ENCODE measurements at regions not wholly inside any gene's neighbourhood (a gene's known extent, or its start where the extent isn't known, plus 50 kb on each side); places are given as distances from the start of the nearest gene placed in this dataset.
"Not testable (repeated sequence)": the region's sequence is repeated elsewhere in the genome, so short reads cannot be mapped to it uniquely, and the experiment has no call there.

GRCh38 chr11:54797906-54798305 lies 91.3 kb downstream of the OR4A5 start:
- H3K36me3 ChIP-seq; H3K4me3 ChIP-seq; intact Hi-C loops (cut with DNase I); H3K4me1 ChIP-seq; DNase-seq (ENCODE audit: low spot score in 2 of 2); H3K27ac ChIP-seq; H3K27me3 ChIP-seq: not testable (repeated sequence)
- peaks cover 22 to 36% of the 10 kb centered on the region in 2 donors for H3K9me3 ChIP-seq

GRCh38 chr11:54832676-54833075 lies 126.0 kb downstream of the OR4A5 start:
- TF ChIP-seq CTCF (IDR thresholded peaks at IDR 0.05) = no peak
- Histone ChIP-seq H3K36me3 (no peaks in the 10 kb centered on the region), H3K27ac (no peak overlapping the region), H3K4me3 (no peak overlapping the region), H3K4me1 (no peaks in the 10 kb centered on the region), H3K27me3 (no peaks in the 10 kb centered on the region), H3K9me3 (peaks cover under 1 to 49% of the 10 kb centered on the region in 2 donors)
- intact Hi-C loops (cut with DNase I) = no loop called here
- no peak for DNase-seq (ENCODE audit: low spot score in 2 of 2)

- H3K36me3 ChIP-seq; DNase-seq (ENCODE audit: low spot score in 2 of 2); H3K27me3 ChIP-seq; H3K27ac ChIP-seq; intact Hi-C loops (cut with DNase I); H3K4me1 ChIP-seq; H3K4me3 ChIP-seq: not testable (repeated sequence)
- H3K9me3 ChIP-seq = peaks cover 21 to 53% of the 10 kb centered on the region in 2 donors
Measured at GRCh38 chr11:54855047-54855446, 148.4 kb downstream of the OR4A5 start.

Measured in ascending aorta (tissue), 2 donors.